RPMI7951 (cell line): ENCODE measurements at regions not wholly inside any gene's neighbourhood (a gene's known extent, or its start where the extent isn't known, plus 50 kb on each side); places are given as distances from the start of the nearest gene placed in this dataset.
A peak's percentile ranks its signal among the peaks of the same experiment; 100 is the strongest.
"Not testable (repeated sequence)": the region's sequence is repeated elsewhere in the genome, so short reads cannot be mapped to it uniquely, and the experiment has no call there.

Source experiments
- DNase-seq: peaks from one replicate; pipeline ENCODE4 v3.0.0-alpha.2; 2012; ENCODE audit warnings: low read depth

DNA sequence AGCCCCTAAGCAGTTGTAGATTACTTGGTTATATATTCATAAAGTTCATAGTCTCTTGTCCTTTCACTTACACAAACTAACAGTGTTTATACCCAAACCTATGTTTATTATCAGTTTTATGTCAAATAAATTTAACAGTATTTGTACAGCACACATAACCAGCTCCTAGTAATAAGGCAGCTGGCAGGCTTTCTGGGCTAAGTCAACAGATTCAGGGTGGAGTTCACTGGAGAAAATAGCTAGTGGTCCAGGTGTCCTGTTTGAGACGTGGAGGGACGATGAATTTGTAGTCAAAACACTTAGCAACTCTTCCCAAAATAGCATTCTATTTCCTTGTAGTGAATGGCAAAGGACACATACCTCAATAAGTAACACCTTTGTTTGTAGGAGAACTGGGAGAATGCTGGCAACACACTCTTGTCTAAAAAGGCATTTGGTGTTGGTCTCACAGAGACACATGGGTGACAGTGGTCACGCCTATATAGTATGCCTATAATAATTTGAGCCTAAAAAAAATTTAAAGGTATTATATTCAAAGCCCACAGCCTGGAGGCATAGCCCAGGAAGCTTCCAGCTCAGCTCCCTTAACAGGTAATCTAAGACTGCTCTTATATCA is 156.4 kb upstream of the CARMIL1 start:
- DNase-seq: no peak

DNA sequence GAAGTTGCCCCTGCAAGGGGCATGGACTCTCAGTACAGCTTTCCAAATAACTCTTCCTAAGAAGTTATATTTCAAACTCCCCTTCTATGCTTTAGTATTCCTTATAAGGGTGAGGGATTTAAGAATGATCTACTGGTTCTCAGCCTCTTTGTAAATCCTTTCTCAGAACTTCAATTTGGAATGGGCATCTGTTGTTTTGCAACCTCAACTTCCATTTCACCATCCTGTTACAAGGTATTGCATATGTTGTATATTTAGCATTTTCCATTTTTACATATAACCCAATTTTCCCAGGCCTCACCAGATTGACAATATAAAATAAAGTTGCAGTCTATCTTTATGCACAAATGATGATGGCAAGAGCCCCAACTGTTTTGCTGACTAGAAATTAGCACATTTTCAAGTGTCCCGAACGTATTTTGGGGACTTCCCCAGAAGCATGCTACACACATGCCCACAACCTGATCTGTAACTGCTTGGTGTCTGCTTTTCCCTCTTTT is 154.9 kb upstream of the CARMIL1 start:
- no peak for DNase-seq

DNA sequence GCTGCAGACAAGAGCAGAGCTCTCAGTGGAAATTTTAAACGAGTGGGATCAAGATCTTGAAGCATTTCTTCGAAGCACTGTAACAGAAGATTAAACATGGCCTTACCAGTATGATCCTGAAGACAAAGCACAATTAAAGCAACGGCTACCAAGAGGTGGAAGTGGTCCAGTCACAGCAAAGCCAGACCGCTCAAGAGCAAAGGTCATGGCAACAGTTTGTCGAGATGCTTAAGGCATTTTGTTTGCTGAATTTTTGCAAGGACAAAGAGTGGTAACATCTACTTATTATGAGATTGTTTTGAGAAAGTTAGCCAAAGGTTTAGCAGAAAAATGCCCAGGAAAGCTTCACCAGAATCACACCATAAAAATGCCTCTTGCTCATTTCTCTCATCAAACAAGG is 153.4 kb upstream of the CARMIL1 start:
- DNase-seq: no peak

DNA sequence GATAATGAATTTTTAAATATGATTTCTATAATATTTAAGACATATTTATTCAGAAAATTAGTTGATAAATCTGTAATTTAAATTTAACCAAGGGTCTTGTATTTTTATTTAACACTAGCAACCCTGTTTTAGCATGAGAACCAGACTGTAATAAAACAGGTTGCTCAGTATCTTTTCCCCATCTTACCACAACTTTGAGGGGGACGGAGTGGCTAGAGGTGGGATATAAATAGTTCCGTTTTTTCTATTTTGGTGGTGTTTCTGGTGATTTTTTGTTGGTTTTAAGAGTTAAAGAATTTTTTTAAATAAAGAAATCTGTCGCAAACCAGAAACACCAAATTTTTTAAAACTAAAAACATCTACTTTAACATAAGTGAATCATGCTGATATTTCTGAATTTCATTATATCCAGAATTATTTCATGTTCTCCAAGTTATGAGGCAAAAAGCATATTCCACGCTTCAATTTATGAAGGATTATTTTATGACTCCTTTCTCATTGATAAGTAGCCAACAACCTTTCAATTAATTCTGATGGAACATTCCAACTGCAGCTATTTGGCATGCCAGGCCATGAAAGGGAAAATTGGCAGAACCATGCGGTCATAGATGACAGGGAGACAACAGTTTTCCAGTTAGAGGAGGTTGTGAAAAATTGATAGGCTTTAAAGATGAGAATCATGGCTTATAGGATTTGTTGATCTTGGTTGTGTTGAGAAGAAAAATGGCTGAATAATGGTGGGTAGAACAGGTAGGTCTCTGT is 151.9 kb upstream of the CARMIL1 start:
- DNase-seq: no peak

DNA sequence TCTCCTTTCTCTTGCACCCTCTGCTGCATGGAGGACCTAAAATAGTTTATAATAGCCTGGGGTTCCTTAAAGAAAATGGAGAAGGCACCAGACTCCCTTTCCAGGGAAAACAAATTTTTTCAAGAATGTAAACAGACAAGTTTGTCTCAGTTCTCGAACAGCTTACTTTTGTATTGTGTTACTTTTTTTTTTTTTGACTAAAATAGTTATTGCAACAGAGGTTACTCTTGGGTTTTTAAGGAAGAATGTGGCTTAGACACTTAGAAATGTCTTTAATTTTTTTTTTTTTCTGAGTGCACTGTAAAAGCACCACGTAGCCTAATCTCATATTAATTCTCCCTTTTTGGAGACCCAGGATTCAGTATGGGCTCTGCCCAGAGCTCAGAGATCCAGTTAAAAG is 148.7 kb upstream of the CARMIL1 start:
- no peak for DNase-seq

DNA sequence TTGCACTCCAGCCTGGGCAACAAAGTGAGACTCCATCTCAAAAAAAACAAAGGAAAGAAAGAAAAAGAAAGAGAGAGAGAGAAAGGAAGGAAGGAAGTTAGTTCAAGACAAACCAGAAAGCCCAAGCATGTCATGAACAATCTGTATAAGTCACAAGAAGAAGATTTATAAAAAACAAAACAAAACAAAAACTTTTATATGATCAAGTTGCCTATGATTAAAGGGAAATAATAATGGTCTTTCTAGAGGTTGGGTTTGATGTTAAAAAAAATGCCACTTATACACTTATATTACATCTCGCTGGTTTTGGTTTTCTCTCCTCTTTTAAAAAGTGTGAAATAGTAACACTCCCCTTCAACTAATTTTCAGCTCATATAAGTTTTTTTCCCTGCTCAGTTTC is 146.2 kb upstream of the CARMIL1 start:
- no peak for DNase-seq

DNA sequence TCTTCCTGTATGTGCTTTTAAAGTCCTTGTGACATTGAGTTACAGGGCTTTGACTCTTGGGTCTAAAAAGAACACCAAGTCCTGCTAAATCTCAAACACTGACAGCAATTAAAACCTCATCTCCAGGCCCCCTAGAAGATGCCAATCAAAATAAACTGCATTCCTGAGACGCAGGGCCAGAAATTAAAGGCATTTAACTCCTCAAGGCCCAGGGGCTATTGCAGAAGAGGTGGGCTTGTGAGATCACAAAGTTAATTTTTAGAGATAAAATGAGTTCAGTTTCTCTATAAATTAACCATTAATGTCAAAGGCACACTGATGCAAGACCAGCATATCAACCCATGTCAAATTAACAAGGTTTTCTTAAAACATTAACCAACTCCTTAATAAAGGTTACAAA is 145.6 kb upstream of the CARMIL1 start:
- DNase-seq: no peak

DNA sequence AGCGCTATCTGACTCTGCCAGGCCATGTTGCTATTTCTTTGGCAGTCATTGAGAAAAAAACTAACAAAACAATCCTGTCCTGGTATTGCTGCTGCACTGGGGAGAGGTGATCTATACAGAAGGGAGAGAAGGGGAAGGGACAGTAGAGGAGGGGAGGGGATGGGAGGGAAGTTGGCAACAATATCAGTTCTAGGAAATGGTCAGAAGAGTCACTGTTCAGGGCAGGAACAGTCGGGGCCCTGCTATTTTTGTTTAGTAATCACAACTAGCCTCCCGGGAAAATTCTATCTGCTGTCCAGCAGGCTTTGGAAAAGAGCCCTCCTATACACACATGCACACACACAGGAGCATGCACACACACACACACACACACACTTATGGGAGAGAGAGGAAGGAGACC is 142.3 kb upstream of the CARMIL1 start:
- DNase-seq: peak; percentile 43

DNA sequence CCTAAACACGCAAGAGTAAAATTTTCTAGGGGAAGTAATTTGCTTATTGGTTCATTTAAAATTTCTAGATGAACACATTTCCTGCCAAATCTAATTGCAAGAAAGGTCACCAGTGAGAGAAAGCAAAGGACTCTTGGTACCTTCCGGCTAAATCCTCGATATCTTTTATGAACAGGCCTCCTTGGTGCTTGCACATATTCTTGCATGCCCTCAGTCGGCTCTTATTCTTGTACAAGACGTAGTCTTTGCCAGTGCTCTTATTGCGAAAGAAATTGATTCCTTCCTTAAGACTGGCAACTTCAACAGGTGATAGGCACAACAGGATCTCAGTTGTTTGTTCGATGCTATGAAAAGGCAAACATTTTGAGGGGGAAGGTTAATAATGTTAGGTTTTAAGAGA is 141.7 kb upstream of the CARMIL1 start:
- DNase-seq: peak; percentile 11

DNA sequence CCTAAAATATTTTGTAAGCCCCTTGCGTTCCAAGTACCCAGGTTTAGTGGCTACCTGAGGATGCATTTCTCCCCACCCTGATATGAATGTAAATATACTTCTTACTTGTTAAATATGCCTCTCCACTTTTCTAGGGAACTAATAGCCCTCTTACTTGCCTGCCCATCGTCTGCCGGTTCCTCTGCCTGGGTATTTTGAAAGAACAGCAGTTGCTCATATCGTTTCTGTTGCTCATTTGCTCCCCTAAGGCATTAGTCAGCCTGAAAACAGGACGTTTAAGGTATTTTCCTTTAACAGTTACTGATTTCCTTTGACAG is 141.3 kb upstream of the CARMIL1 start:
- no peak for DNase-seq

DNA sequence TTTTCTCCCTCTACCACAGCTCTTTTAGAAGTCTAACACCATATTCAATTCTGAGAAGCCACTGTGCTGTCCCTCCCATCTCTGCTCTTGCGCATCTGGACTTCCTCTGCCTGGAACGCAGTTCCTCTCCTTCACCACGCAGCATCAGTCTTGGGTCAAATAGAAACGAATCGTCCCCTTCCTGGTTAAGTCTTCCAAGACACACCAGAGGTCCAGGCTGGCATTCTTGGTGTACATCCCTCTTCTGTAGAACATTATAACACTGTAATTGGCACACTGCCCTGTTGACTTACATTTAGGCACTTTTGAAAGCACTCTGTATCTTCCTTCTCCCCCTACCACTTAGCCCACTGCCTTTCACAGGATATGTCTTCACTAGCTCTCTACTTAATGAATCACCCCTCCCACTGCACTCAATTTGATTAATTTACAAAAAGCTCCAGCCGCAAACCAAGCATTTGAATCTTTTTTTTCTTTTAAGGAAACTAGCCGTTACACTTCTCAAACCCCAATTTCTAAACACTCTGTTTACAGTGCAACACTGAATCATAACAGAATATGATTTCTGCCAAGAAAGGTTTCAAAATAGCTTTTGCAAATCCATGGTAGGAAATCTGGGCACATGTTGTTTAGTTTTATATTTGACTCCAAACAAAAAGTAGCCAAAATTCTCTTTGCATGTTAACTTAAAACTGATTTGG is 140.8 kb upstream of the CARMIL1 start:
- peak; percentile 89 for DNase-seq

DNA sequence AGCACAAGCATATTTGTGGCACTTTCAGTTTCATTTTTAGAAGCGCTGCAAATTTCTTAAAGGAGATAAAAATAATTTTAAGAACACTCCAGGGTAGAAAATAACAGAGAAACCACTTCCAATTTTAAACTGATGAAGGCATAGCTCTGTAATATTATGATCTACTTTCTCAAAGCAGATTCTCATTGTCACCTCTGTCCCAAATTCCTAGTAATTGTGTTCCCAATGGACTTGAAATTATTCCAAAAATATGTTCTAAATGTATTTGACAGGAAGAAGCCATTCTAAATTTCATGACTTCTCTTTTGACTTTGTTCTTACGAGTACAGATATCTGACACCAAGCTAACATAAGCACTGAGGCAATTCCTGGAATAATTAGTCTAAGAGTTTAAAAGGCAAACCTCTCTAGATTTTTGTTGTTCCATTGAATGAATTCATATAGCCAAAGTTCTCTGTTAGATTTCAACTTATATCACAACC is 140.2 kb upstream of the CARMIL1 start:
- DNase-seq: peak; percentile 44

DNA sequence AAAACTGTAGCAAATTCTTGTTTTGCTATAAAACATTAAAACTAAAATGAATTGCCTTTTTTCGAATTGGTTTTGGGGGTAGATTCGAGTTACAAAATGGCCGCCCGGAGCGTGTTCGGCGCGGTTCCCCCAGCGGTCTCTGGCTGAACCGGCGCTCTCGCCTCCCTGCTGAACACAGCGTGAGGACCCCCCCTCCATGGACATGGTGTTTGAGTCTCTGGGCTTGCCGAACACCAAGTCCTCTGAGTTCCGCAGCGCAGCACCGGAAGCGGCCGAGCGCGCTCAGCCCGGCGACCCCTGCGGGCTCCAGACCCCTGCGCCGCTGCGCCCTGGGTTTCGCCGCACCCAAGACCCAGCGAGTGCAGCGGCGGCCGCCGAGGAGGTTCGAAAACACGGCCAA is 139.6 kb upstream of the CARMIL1 start:
- DNase-seq: not testable (repeated sequence)

DNA sequence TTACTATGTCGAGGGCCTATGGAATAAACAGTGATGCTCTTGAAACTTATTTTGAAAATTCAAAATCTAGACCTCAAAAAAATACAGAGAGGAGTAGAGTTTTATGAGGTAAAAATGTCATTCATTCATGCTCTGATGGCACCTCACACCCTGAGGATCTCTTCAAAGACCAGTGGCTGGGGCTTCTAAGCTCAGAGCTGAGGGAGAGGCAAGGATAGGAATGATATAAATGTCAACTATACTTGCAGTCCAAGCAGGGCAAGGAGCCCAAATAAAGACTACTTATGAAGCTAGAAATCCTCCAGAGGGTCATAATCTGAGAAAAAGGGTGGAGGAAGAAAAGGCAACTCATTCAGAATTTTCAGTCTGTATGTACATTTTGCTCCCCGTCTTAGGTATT is 136.7 kb upstream of the CARMIL1 start:
- DNase-seq: no peak

DNA sequence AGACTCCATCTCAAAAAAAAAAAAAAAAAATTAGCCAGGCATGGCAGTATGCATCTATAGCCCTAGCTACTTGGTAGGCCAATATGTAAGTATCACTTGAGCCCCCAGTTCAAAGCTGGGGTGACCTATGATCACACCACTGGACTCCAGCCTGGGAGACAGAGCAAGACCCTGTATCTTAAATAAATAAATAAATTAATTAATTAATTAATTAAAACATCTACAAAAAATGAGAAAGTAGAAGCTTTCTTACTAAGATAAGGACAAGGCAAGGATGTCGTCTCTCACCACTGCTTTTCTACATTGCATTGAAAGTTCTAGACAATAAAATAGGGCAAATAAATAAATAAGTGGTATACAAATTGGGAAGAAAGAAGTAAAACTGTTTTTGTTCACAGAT is 134.3 kb upstream of the CARMIL1 start:
- DNase-seq: no peak

DNA sequence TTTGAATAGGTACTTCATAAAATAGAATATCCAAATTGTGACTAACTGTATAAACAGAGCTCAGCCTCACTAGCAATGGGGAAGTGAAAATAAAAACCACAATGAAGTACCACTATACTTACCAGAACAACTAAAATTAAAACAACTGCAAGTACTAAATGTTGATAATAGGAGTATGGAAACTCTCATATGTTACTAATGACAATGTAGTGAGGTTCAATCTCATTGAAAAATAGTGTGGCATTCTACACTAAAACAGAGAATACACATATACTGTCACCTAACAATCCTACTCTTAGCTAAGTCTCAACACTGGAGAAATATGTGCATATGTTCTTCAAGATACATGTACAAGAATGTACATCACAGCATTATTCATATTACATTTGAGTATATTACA is 132.0 kb upstream of the CARMIL1 start:
- DNase-seq: no peak

DNA sequence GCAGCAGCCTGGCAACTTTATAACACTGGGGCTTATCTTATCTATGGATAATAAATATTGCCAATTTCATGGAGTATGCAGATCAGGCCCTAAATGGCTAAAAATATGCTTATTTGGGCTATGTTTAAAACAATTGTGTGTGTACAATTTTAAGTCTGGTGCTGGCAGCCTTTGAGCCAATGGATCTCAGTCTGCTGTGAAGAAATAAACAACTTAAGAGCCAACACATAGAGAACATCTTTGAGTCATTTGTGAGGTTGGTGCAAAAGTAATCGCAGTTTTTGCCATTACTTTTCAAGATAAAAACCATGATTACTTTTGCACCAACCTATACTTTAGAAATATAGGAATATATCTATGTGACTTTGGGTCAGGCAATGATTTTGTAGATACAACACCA is 129.1 kb upstream of the CARMIL1 start:
- DNase-seq: no peak

DNA sequence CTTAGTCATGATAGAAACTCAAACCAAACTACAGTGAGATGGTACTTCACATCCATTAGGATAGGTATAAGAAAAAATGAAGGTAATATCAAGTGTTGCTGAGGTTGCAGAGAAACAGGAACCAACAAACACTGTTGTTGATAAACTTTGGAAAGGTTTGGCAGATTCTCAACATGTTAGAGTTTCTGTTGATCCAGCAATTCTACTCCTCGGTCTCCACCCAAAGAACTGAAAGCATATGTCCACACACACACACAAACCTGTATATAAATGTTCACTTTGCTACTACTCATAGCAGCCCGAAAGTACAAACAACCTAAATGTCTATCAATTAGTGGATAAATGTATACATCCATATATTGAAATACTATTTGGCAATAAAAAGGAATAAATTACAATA is 128.3 kb upstream of the CARMIL1 start:
- DNase-seq: no peak

DNA sequence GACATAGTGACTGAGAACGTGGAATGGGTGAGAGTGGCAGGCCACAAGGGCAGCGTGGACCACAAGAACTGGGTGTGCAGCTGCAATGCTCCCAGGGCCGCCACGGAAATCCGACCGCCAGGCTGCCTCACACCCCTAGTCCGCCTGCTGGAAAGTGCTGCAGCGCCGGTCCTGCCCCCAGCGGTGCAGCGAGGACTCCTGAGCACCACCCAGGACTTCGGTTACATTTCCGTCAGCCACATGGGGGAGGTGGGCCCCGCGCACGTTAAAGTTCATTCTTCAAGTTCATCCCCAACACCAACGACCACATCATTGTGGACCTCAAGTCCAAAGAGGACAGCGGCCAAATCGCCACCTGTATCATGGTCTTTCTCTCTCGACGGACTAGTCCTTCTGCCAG is 126.1 kb upstream of the CARMIL1 start:
- no peak for DNase-seq

DNA sequence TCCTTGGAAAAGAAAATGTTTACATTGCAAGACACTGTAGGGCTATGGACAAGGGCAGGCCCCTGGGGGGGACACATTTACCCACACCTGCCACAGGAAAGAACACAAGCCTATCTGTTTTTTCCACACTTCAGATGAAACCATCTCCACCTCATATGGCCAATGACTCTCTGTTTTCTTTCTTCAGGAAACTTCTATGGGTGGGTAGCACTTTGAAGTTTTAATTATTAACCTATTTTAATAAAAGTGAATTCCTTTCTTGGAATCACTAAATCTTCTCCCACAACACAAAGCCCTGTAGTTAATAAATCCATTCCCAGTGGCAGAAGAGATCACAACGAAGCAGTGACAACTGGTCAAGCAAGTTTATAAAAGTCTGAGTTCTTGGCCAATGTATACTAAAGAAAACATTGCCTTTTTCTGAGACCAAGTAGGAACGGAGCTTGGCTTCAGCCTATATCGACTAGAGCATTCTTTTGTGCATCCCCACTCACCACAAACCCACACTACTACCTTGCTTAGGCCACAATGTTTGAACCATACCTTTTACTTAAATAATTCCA is 125.1 kb upstream of the CARMIL1 start:
- no peak for DNase-seq

DNA sequence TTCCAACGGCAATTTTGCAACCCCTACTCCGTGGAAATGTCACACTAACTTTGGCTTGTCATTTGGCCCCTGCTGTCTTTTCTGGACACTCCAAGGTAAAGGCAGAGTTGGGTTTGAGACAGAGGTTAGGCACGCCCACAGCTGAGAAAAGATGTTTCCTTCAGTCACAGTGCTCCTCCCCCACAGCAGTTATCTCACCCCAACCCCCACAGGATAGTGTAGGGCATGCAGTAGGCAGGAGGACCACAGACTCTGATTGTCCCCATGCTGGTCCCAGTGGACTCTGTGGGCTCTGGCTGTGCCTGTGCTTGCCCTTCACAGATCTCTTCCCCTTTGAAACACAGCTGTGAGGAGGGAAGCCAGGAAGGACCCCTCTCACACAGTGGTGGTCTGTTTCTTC is 124.0 kb upstream of the CARMIL1 start:
- DNase-seq: no peak

DNA sequence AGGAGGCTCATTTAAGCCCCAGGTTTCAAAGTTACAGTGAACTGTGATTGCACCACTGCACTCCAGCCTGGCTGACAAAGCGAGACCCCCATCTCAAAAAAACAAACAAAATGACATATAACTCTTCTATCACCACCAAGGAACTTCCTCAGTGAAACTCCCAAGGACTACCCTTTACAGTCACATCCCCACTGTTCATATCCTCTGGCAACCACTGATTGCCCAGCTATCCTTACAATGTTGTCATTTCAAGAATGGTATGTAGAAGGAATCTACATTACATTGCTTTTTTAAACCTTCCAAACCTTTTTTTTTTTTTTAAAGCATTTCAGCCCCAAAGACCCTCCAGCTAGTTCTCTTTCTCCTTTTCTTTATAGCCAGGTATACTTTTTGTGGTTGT is 123.1 kb upstream of the CARMIL1 start:
- no peak for DNase-seq

DNA sequence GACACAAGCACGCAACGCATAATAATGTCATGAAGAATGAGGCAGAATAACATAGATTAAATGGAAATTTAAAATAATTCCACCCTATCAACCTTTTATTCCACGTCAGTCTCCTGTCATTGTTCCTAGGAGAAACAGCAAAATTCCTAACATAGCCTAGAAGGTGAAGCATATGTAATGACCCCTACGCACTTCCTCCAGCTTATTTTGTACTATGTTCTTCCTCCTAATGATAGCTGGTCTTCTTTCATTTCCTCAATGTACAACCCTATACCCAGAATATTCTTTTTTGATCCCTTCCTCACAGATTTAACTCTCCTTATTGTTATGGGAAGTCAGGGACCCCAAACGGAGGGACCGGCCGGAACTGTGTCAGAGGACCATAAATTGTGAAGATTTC is 122.0 kb upstream of the CARMIL1 start:
- DNase-seq: no peak
